Inflammatory macrophage (primary cell): ENCODE measurements at regions not wholly inside any gene's neighbourhood (a gene's known extent, or its start where the extent isn't known, plus 50 kb on each side); places are given as distances from the start of the nearest gene placed in this dataset.

Experiments used
- DNase-seq, 2 donors: peaks; one replicate each; pipeline ENCODE4 v3.0.0-alpha.2; 2020 to 2022

- DNase-seq = no peak
Observed at GRCh38 chr2:7984693-7985353, 697.0 kb upstream of the ID2 start.

GRCh38 chr2:7986431-7986830 lies 695.4 kb upstream of the ID2 start:
- no peak for DNase-seq

DNA sequence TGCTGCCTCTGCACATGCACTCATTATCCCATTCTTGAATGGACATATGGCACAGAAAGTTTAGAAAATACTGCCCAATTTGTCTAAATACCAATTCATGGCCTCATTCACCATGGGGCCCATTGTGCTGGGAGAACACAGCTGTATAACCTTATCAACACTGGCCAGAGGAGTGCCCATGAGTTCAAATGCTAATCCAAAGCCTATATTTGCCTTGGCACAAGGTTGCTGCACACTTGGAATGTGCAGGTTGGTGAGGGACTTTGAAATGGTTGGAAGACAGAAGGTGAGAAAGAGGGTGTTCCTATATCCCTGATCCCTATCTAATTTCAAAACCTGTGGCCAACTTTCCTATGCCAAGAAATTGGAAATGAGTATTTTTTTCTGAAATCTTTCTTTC lies 693.9 kb upstream of the ID2 start:
- no peak for DNase-seq

DNA sequence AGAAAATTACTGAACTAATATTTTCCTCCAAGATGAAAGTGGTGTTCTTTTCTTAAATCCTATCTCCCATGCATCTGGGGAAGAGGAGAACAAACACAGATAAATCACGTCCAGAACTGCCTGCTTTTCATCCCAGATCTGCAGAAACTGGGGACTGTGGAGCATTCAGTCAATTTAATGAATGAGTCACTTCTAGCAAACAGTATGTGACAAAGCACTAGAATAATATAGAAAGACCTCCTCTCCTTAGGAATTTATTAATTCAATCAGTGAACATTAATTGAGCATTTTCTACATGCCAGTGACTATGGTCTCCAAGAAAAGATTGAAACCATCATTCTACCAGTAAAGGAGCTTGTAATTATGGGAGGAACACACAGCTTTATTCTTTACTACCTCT lies 693.4 kb upstream of the ID2 start:
- DNase-seq = no peak

DNA sequence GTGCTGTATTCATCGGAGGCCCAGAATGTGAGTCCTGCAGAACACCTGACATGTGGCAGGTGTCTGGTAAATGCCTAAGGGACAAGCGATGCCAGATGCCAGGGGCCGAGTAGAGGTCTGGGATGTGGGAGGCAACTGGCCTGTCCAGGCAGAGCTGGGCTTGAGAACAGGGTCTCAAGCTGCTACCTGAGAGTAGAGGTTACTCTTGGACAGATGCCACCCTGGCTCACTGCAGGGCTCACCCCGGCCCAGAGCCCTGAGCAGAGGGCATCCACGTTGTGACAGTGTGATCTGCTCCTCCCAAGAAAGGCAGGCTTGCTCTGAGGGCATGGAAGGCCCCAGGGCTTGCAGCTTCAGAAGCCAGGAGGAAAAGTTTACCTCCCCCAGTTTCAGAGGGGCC lies 692.0 kb upstream of the ID2 start:
- no peak for DNase-seq

- DNase-seq = peak; percentile 51 to 52
Observed at GRCh38 chr2:7992612-7993602, 688.9 kb upstream of the ID2 start.

DNA sequence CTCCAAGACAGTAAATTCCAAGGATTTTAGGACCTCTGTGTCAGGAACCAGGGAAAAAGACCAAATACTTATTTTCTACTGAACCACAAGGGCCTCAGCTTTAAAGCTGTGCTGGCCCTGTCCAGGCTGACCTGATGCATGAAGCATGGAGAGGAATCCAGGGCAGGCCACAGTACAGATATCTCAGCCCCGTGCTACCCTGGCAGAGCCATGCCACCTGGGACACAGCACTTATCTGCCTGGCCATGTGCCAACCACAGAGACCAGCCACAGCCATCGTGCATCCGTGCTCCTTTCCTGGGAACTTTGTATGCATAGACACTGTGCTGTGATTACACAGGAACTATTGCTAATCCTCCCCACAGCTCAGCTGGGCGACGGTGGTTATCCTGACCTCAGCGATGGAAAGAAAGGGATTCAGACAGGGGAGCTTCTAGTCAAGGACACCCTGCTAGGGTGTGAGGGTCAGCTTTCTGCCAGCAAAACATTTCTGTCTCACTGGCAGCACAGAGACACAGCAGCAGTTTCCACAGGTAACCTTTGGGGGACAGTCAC lies 687.4 kb upstream of the ID2 start:
- DNase-seq = no peak

GRCh38 chr2:7997279-7997678 lies 684.6 kb upstream of the ID2 start:
- no peak for DNase-seq

- DNase-seq = no peak
Observed at GRCh38 chr2:7999683-8000476, 682.0 kb upstream of the ID2 start.

GRCh38 chr2:8000870-8001269 lies 681.0 kb upstream of the ID2 start:
- no peak for DNase-seq

DNA sequence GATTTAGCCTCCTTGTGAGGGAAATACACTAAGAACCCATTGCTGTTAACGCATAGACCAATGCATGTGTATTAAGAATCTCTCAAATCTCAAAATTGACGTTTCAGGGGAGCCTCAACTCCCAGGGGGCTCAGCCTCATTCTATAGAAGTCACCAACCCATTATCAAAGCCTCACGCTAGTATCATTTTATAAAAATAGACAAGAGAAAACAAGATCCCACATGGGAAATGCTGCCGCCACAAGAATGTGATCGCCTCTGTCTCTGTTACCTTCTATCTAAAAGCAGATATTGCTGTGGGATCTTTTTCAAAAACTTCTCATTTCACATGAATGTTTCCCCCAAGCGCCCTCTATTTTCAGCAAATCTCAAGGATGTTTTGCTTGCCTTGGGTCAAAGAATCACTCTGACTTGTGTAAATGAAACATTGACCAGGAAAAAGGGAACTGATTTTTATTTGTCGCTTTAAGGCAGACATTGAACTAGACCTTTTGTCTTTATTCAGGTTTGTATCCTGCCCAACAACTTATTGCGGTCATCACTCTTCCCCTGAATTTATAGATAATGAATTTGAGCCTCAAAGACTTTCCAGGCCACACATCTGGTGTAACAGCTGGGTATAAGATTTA lies 679.0 kb upstream of the ID2 start:
- DNase-seq = no peak

DNA sequence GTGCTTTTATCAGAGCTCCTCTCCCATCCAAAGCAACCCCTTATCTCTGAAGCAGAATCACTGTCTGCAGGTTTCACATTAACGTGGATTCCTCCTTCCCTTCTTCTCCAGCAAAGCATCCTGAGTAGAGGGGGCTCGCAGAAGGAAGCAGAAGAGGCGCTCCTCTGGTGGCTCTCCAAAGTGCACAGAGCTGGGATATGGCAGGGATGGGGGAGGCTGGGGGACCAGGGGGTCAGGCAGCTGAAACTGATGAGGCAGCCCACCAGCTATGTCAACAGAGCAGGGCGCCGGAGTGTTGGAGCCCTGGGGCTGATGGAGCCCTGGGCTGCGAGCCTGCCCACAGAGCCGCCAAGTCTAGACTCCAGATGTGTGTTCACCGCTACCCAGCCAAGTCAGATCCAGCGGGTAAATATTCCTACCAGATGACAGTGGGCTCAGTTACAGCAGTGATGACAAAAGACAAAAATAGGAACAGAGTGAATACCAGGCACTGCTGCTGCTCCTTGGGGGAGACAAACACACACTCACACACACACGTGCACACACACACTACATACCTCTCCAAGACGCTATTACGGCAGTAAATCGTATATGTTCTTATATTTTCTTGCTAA lies 678.3 kb upstream of the ID2 start:
- DNase-seq = no peak

- peak; percentile 82 to 85 for DNase-seq
Observed at GRCh38 chr2:8004250-8004681, 677.6 kb upstream of the ID2 start.

DNA sequence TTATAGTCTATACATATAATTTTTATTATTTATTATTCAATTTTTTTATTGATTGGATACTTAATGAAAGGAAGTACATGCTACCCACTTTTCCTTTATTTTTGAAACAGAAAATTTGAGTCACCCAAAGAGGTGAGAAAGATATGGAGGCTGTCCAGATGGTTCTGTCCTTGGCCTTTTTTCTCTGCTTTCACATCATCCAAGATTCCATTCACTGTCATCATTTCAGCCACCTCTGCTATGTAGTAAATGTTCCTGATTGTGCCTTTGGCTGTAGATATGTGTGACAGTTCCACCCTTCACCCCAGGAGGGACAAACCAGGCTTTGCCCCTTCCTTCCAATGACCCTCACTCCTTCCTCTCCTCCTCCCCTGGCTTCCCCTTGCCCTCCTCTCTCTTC lies 675.7 kb upstream of the ID2 start:
- no peak for DNase-seq

GRCh38 chr2:8006626-8007025 lies 675.2 kb upstream of the ID2 start:
- no peak for DNase-seq

DNA sequence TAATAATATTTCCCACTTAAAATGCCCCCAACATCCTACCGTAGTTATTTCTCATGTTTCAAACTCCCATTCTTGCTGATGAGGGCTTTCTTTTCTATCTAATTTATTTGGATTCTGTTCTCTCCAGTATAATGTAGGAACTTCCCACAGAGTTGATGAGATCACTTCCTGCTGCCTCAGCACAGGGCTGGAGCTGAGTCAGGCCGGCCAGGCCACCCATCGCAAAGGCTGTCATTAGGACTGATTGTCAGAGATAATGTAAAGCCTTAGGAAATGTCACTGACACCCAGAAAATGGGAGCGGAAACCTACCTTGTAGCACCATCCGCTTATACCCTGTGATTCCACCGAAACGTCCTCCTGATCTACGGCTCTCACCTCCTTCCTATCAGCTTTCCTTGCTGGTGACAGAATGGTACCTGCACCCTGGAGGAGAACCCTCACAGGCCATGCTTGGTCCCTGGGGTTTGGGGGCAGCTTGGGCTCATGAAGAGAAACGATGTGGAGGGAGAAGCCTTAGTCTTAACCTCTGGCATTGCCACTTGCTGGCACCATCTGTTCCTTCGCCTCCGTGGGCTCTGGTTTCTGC lies 672.8 kb upstream of the ID2 start:
- peak; percentile 65 to 81 for DNase-seq

GRCh38 chr2:8015848-8016600 lies 665.8 kb upstream of the ID2 start:
- DNase-seq = no peak

DNA sequence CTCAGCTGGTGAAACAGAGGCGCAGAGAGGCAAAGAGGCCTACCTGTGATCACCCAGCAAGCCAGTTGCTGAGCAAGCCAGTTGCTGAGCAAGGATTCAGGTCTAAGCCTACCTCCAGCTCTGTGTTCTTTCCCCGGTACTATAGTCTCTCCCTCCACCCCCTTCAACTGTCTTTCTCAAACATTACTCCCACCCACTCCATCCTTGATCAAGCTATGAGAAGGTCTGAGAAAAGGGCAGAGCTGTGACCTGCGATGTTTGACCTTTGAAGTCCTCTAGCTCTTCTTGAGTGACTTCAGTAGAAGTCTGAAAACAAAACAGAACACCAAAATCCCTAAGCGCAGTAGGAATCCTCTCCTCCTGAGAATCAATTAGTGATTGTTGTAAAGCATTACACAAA lies 665.2 kb upstream of the ID2 start:
- DNase-seq = no peak

GRCh38 chr2:8018956-8019355 lies 662.9 kb upstream of the ID2 start:
- no peak for DNase-seq

- no peak for DNase-seq
Observed at GRCh38 chr2:8019934-8020333, 661.9 kb upstream of the ID2 start.

GRCh38 chr2:8021921-8022320 lies 659.9 kb upstream of the ID2 start:
- no peak for DNase-seq
